SK-N-SH (cell line): ENCODE measurements at regions not wholly inside any gene's neighbourhood (a gene's known extent, or its start where the extent isn't known, plus 50 kb on each side); places are given as distances from the start of the nearest gene placed in this dataset.

Experiments
- FOSL2 ChIP-seq: IDR thresholded peaks from 2 replicates; pipeline ENCODE4 v1.4.0; 2012; ENCODE audit warnings: low read depth, mild to moderate bottlenecking, moderate library complexity, borderline replicate concordance
- FOXM1 ChIP-seq: IDR thresholded peaks from 2 replicates; pipeline ENCODE4 v1.4.0; 2012; ENCODE audit warnings: low read depth, mild to moderate bottlenecking
- MXI1 ChIP-seq: IDR thresholded peaks from 2 replicates; pipeline ENCODE4 v1.6.1; 2012; ENCODE audit warnings: mild to moderate bottlenecking, low read depth, low read length, improper control_type of control experiment
- NRF1 ChIP-seq: IDR thresholded peaks from 2 replicates; pipeline ENCODE4 v1.6.1; 2012; ENCODE audit warnings: low read depth, mild to moderate bottlenecking, low read length
- POLR2AphosphoS5 ChIP-seq: IDR thresholded peaks from 2 replicates; pipeline ENCODE4 v1.6.1; 2012; ENCODE audit warnings: low read depth, low read length
- RFX5 ChIP-seq: IDR thresholded peaks from 2 replicates; pipeline ENCODE4 v1.6.1; 2012; ENCODE audit warnings: mild to moderate bottlenecking, improper control_type of control experiment, low read length
- SIN3A ChIP-seq: IDR thresholded peaks from 2 replicates; pipeline ENCODE4 v1.6.1; 2012; ENCODE audit warnings: low read depth, mild to moderate bottlenecking, low read length, moderate library complexity, borderline replicate concordance
- TAF1 ChIP-seq: IDR thresholded peaks from 2 replicates; pipeline ENCODE4 v1.6.1; 2012; ENCODE audit warnings: low read depth, mild to moderate bottlenecking, low read length, moderate library complexity, borderline replicate concordance
- TF ChIP-seq, protein P1 (sequence below): fragments of 200-600 bp; sonication (generic); IDR thresholded peaks from 2 replicates; pipeline ENCODE4 v1.6.1; 2017; ENCODE audit warnings: antibody characterized with exemption, mild to moderate bottlenecking, moderate library complexity
- TF ChIP-seq, protein P2 (sequence below): IDR thresholded peaks from 2 replicates; pipeline ENCODE4 v1.4.0; 2012; ENCODE audit warnings: low read depth
- TF ChIP-seq, protein P3 (sequence below): IDR thresholded peaks from 2 replicates; pipeline ENCODE4 v1.6.1; 2012; ENCODE audit warnings: mild to moderate bottlenecking, low read depth, low read length, moderate library complexity

GRCh38 chr5:158152136-158152535 lies 293.2 kb upstream of the CLINT1 start:
- TF ChIP-seq, protein P1, sequence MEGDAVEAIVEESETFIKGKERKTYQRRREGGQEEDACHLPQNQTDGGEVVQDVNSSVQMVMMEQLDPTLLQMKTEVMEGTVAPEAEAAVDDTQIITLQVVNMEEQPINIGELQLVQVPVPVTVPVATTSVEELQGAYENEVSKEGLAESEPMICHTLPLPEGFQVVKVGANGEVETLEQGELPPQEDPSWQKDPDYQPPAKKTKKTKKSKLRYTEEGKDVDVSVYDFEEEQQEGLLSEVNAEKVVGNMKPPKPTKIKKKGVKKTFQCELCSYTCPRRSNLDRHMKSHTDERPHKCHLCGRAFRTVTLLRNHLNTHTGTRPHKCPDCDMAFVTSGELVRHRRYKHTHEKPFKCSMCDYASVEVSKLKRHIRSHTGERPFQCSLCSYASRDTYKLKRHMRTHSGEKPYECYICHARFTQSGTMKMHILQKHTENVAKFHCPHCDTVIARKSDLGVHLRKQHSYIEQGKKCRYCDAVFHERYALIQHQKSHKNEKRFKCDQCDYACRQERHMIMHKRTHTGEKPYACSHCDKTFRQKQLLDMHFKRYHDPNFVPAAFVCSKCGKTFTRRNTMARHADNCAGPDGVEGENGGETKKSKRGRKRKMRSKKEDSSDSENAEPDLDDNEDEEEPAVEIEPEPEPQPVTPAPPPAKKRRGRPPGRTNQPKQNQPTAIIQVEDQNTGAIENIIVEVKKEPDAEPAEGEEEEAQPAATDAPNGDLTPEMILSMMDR = no peak
- TF ChIP-seq, protein P2, sequence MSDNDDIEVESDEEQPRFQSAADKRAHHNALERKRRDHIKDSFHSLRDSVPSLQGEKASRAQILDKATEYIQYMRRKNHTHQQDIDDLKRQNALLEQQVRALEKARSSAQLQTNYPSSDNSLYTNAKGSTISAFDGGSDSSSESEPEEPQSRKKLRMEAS = no peak
- TF ChIP-seq MXI1 (no peak), RFX5 (no peak), FOSL2 (no peak), NRF1 (no peak), POLR2AphosphoS5 (no peak), TAF1 (no peak), FOXM1 (no peak), SIN3A (no peak)
- TF ChIP-seq, protein P3, sequence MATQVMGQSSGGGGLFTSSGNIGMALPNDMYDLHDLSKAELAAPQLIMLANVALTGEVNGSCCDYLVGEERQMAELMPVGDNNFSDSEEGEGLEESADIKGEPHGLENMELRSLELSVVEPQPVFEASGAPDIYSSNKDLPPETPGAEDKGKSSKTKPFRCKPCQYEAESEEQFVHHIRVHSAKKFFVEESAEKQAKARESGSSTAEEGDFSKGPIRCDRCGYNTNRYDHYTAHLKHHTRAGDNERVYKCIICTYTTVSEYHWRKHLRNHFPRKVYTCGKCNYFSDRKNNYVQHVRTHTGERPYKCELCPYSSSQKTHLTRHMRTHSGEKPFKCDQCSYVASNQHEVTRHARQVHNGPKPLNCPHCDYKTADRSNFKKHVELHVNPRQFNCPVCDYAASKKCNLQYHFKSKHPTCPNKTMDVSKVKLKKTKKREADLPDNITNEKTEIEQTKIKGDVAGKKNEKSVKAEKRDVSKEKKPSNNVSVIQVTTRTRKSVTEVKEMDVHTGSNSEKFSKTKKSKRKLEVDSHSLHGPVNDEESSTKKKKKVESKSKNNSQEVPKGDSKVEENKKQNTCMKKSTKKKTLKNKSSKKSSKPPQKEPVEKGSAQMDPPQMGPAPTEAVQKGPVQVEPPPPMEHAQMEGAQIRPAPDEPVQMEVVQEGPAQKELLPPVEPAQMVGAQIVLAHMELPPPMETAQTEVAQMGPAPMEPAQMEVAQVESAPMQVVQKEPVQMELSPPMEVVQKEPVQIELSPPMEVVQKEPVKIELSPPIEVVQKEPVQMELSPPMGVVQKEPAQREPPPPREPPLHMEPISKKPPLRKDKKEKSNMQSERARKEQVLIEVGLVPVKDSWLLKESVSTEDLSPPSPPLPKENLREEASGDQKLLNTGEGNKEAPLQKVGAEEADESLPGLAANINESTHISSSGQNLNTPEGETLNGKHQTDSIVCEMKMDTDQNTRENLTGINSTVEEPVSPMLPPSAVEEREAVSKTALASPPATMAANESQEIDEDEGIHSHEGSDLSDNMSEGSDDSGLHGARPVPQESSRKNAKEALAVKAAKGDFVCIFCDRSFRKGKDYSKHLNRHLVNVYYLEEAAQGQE = no peak
